Lung (tissue), 11 donors: ENCODE measurements at regions not wholly inside any gene's neighbourhood (a gene's known extent, or its start where the extent isn't known, plus 50 kb on each side); places are given as distances from the start of the nearest gene placed in this dataset.

ENCODE experiments used
- ATAC-seq: fragments of 200-7000 bp; cut with Tn5 transposase; one replicate; pipeline ENCODE4 v1.9.1; 2020; ENCODE audit warnings: moderate number of reproducible peaks; ENCODE audit not compliant: insufficient read depth, low FRiP score
- DNase-seq, 3 donors: peaks; one replicate each; pipeline ENCODE4 v3.0.0-alpha.2; 2013 to 2017
- H3K27ac ChIP-seq, 2 donors: one replicate each; pipeline ENCODE4 v1.5.1; 2013; ENCODE audit warnings: mild to moderate bottlenecking in 2 of 2, moderate library complexity in 2 of 2, control low read depth in 1 of 2, inconsistent platforms in 1 of 2, low read depth in 1 of 2, low read length in 1 of 2
- H3K27me3 ChIP-seq, 3 donors: one replicate each; pipeline ENCODE4 v1.5.1; 2013; ENCODE audit warnings: low read length in 2 of 3; ENCODE audit not compliant: control insufficient read depth in 3 of 3, insufficient read depth in 3 of 3
- H3K36me3 ChIP-seq, 4 donors: one replicate each; pipeline ENCODE4 v1.5.1; 2013; ENCODE audit warnings: low read length in 4 of 4, mild to moderate bottlenecking in 1 of 4, moderate library complexity in 1 of 4; ENCODE audit not compliant: control insufficient read depth in 4 of 4, insufficient read depth in 4 of 4
- H3K4me1 ChIP-seq, 5 donors: one replicate each; pipeline ENCODE4 v1.5.1; 2013; ENCODE audit warnings: low read length in 5 of 5, mild to moderate bottlenecking in 2 of 5, moderate library complexity in 1 of 5; ENCODE audit not compliant: control insufficient read depth in 5 of 5, insufficient read depth in 5 of 5
- H3K4me3 ChIP-seq: one replicate; pipeline ENCODE4 v1.5.1; 2013; ENCODE audit warnings: mild to moderate bottlenecking, control low read depth, moderate library complexity
- H3K9ac ChIP-seq, 2 donors: one replicate each; pipeline ENCODE4 v1.5.1; 2013; ENCODE audit warnings: low read length in 2 of 2, control low read depth in 1 of 2; ENCODE audit not compliant: insufficient read depth in 1 of 2
- H3K9me3 ChIP-seq, 4 donors: one replicate each; pipeline ENCODE4 v1.5.1; 2013; ENCODE audit warnings: low read length in 3 of 4, mild to moderate bottlenecking in 1 of 4, moderate library complexity in 1 of 4; ENCODE audit not compliant: control insufficient read depth in 4 of 4, insufficient read depth in 3 of 4
- CTCF ChIP-seq: IDR thresholded peaks from 2 replicates; pipeline ENCODE4 v1.5.1; 2012; ENCODE audit warnings: mild to moderate bottlenecking; ENCODE audit errors: control extremely low read depth, extremely low read depth
- WGBS, 2 donors: extraction: QIAGEN DNeasy Blood & Tissue Kit; methylation state at CpG; one replicate each; pipeline ENCODE4 v1.1.7; 2013; 5-methylcytosine and 5-hydroxymethylcytosine counted together
- donor health status: control.
- donor health status: control.
- donor health status: Bipolar disorder and iron deficiency.
- donor health status: healthy.
- donor health status: DM: yes; HTN: yes; CAD: no.

GRCh38 chr9:78871452-78872331 is 574.8 kb downstream of the PSAT1 start:
- no peaks in the 10 kb centered on the region for H3K36me3 ChIP-seq
- no peak overlapping the region for H3K27ac ChIP-seq
- H3K4me3 ChIP-seq, result no peak overlapping the region
- no peak for DNase-seq
- no peaks in the 10 kb centered on the region for H3K27me3 ChIP-seq
- WGBS, 2 donors, result 80 to 89% methylated on average over 4 of the region's 4 CpGs
- no peak overlapping the region for H3K9ac ChIP-seq
- H3K9me3 ChIP-seq, result no peaks in the 10 kb centered on the region
- H3K4me1 ChIP-seq, result no peaks in the 10 kb centered on the region
- TF ChIP-seq CTCF, result no peak
- no peak for ATAC-seq

- Histone ChIP-seq H3K36me3 (no peaks in the 10 kb centered on the region), H3K4me1 (no peaks in the 10 kb centered on the region), H3K9ac (no peak overlapping the region), H3K27ac (no peak overlapping the region), H3K9me3 (no peaks in the 10 kb centered on the region), H3K27me3 (no peaks in the 10 kb centered on the region), H3K4me3 (no peak overlapping the region)
- no peak for ATAC-seq
- 81 to 94% methylated on average over 2 of the region's 2 CpGs for WGBS, 2 donors
- TF ChIP-seq CTCF, result no peak
- DNase-seq, result no peak
Observed at GRCh38 chr9:78874061-78874460, 577.1 kb downstream of the PSAT1 start.

GRCh38 chr9:78879324-78880100 is 582.6 kb downstream of the PSAT1 start:
- DNase-seq, result no peak
- Histone ChIP-seq H3K9ac (no peak overlapping the region), H3K9me3 (no peaks in the 10 kb centered on the region), H3K4me3 (no peak overlapping the region), H3K27ac (no peak overlapping the region), H3K36me3 (no peaks in the 10 kb centered on the region), H3K27me3 (no peaks in the 10 kb centered on the region), H3K4me1 (peaks cover 0 to 2% (median 0%) of the 10 kb centered on the region in 5 donors)
- WGBS, 2 donors, result 54 to 76% methylated on average over 3 of the region's 3 CpGs
- TF ChIP-seq CTCF, result no peak
- ATAC-seq, result no peak
